GM21717 (cell line): ENCODE measurements at regions not wholly inside any gene's neighbourhood (a gene's known extent, or its start where the extent isn't known, plus 50 kb on each side); places are given as distances from the start of the nearest gene placed in this dataset.
"Not testable (repeated sequence)": the region's sequence is repeated elsewhere in the genome, so short reads cannot be mapped to it uniquely, and the experiment has no call there.

Experiments used
- ATAC-seq: cut with Tn5 transposase; IDR thresholded peaks from one replicate; pipeline ENCODE4 v1.9.1; 2021; ENCODE audit warnings: mild to moderate bottlenecking, moderate library complexity; ENCODE audit not compliant: unreplicated experiment

GRCh38 chr9:757246-757881 lies 84.1 kb upstream of the DMRT1 start:
- ATAC-seq = no peak

- ATAC-seq = no peak
Observed at GRCh38 chr9:758146-758545, 83.4 kb upstream of the DMRT1 start.

GRCh38 chr9:759541-759940 lies 82.0 kb upstream of the DMRT1 start:
- ATAC-seq = no peak

DNA sequence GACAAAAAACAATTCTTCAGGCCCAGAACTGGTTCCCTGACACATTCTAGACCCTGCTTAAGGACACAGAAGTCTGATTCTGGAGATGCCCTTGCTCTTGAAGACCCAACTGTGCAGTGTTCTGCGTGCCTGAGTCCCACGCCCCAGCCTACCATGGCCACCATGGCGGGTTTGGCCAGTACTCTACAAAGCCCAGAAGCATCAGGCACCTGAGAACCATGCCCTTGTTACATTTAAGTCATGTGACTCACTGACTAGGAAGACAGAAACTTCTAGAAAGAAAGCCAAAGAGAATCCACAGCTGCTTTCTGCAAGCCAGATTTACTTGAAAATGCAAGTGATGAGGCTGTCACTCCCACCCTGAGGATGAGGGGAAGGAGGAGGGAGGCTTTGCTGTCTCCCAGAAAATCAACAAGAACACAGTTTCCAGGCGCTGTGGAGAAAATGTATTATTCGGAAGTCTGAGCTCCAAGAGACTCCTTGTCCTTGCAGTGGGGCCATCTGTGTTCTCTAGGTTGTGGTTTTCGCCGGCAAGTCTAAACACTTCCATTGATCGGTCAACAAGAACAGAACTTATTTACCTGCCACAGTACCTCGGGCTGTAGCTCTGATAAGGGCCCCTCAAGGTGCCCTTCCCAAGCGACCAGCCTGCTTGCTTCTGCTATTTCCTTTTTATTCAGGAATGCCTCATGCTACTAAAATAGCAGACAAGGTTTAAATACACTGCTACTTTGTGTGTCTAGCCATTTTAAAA lies 81.3 kb upstream of the DMRT1 start:
- ATAC-seq = no peak

GRCh38 chr9:761176-761792 lies 80.2 kb upstream of the DMRT1 start:
- ATAC-seq = no peak

DNA sequence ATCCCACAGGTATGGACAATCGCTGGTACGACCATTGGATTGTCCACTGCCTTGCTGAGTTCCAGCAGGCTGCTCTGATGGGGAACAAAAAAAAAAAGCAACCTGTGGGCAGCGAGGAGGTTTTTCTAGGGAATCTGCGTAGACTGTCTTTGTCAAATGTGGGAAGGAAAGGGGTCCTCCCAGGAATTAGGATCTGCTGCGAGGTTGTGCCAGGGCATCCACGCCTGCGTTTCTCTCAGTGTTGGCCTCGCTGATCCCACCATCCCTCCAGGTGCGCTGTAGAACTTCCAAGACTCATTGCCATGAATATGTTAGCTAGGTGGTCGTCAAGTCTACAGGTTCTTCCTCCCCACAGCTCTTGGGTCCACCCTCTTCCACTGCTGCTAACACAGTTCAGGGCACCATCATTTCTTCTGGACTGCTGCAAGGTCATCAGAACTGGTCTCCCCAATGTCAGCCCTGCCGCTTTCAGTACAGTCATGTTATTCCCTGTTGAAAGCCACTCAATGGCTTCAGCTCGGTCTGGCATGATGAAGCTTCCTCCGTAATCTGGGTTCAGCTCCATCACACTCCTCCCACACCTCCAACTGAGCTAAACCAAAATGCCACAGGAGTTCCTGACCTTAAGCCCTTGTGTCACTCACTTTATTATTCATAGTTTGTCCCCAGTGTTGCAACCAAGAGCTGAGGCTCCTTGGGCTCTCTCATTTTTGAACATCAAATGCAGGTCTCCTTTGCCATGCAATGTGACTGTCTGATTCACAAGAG lies 79.5 kb upstream of the DMRT1 start:
- ATAC-seq = no peak

- no peak for ATAC-seq
Observed at GRCh38 chr9:763692-764091, 77.8 kb upstream of the DMRT1 start.

GRCh38 chr9:764105-764524 lies 77.4 kb upstream of the DMRT1 start:
- peak; percentile 85 for ATAC-seq

DNA sequence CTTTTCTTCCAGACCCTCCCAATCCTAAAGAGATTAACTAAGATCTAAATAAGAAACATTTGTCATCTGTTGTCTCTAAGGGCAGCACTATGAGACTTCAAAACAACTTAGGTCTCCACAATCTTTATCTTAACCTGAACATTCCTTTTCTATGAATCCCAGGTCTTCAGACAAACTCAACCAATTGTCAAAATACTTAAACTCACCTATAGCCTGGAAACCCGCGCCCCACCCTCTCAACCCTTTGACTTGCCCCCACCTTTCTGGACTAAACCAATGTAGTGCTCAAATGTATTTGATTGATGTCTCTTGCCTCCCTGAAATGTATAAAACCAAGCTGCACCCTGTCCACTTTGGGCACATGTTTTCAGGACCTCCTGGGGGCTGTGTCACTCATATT lies 76.5 kb upstream of the DMRT1 start:
- ATAC-seq = no peak

DNA sequence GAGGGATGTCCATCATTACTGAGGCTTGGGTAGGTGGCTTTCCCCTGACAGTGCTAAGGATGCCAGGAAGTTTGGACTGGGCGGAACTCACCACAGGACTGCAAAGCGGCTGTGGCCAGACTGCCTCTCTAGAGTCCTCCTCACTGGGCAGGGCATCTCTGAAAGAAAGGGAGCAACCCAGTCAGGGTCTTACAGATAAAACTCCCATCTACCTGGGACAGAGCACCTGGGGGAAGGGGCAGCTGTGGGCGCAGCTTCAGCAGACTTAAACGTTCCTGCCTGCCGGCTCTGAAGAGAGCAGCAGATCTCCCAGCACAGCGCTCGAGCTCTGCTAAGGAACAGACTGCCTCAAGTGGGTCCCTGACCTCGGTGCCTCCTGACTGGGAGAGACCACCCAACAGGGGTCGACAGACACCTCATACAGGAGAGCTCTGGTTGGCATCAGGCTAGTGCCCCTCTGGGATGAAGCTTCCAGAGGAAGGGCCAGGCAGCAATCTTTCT lies 74.4 kb upstream of the DMRT1 start:
- ATAC-seq = not testable (repeated sequence)

GRCh38 chr9:776086-776485 lies 65.4 kb upstream of the DMRT1 start:
- no peak for ATAC-seq

DNA sequence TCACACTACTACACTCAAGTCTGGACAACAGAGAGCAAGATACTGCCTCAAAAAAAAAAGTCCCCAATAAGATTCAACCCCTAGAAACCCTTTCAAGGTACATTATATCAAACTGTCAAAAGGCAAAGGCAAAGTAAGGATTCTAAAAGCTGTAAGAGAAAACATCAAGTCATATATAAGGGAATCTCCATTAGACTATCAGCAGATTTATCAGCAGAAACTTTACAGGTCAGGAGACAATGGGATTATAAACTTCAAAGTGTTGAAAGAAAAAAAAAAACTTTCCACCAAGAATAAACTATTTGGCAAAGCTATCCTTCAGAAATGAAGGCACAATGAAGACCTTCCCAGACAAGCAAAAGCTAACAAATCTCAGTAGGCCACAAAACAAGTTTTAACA lies 63.5 kb upstream of the DMRT1 start:
- no peak for ATAC-seq

GRCh38 chr9:784202-784601 lies 57.3 kb upstream of the DMRT1 start:
- ATAC-seq = no peak

DNA sequence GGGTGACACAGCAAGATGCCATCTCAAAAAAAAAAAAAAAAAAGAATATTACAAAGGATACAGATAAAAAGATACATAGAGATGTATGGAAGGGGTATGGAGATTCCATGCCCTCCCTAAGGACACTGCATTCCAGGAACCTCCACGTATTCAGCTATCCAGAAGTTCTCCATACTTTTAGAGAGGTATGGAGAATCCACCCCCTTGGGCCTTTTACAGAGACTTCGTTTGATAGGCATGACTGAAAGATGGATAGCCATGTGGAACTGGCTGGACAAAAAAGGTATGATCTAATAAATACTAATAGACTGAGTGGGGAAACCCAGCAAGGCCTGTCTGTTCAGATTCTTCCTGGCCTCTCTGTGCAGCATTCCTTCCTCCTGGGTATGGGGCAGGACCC lies 56.6 kb upstream of the DMRT1 start:
- no peak for ATAC-seq

DNA sequence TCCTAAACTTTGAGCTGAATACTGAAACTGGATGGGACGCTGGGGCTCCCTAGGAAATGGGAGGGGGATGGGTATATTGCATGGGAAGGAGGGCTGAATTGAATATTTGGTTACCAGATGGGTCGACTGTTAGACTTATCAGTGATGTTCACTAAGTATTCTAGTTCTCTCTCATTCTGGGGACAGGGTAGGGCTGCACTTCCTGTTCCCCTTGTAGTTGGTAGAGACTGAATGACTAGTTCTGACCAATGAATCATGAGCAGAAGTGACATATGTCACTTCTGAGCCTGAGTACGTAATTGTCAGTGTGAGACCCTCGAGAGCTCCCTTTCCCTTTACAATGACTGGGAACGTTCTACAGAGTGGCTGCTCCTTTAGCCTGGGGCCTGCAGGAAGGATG lies 55.5 kb upstream of the DMRT1 start:
- no peak for ATAC-seq

GRCh38 chr9:786405-786804 lies 55.1 kb upstream of the DMRT1 start:
- ATAC-seq = no peak

- ATAC-seq = no peak
Observed at GRCh38 chr9:788777-789176, 52.7 kb upstream of the DMRT1 start.
